ENCODE measurements at regions not wholly inside any gene's neighbourhood (a gene's known extent, or its start where the extent isn't known, plus 50 kb on each side); places are given as distances from the start of the nearest gene placed in this dataset.

DNA sequence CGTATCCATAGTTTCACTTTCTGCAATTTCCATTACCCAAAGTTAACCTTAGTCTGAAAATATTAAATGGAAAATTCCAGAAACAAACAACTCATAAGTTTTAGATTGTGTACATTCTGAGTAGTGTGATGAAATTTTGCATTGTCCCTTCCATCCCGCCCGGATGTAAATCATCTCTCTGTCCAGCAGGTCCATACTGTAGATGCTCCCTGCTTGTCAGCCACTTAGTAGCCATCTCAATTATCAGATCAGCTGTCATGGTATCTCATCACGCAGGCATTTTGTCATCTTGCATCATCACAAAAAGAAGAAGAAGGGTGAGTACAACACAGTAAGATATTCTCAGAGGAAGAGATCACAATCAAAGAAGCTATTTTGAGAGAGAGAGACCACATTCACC, 185.0 kb upstream of the STK17B start:
- H3K27me3 ChIP-seq (ENCODE audit: control insufficient read depth in 2 of 2, insufficient read depth in 2 of 2, low read length in 2 of 2): no peaks in the 10 kb centered on the region
- TF ChIP-seq MEIS2 (IDR thresholded peaks at IDR 0.05; ENCODE audit: partially characterized antibody): peak; percentile 98
- peak; percentile 55; the same call in 1 of the 2 replicates for TF ChIP-seq SMARCA4 (IDR thresholded peaks at IDR 0.05)
- peak; percentile 79 for TF ChIP-seq ARID1B (IDR thresholded peaks at IDR 0.05)
- peak; percentile 58 to 87; a peak in 2 of 4 replicates for TF ChIP-seq TRIM24 (IDR thresholded peaks at IDR 0.05)
- TF ChIP-seq CBFA2T3 (IDR thresholded peaks at IDR 0.05): peak; percentile 41; the same call in 1 of the 2 replicates
- peak; percentile 39; the same call in 1 of the 2 replicates for TF ChIP-seq RFX1 (IDR thresholded peaks at IDR 0.05)
- TF ChIP-seq, protein P1, sequence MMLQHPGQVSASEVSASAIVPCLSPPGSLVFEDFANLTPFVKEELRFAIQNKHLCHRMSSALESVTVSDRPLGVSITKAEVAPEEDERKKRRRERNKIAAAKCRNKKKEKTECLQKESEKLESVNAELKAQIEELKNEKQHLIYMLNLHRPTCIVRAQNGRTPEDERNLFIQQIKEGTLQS (IDR thresholded peaks at IDR 0.05): peak; percentile 97
- TF ChIP-seq, protein P1 (CRISPR knock-in tag; conservative IDR thresholded peaks at IDR 0.05): no peak
- TF ChIP-seq FOXJ2 (tag; IDR thresholded peaks at IDR 0.05): peak; percentile 76
- peak; percentile 80 for TF ChIP-seq TEAD4 (IDR thresholded peaks at IDR 0.05; ENCODE audit: low read length)
- TF ChIP-seq TEAD4 (CRISPR knock-in tag; IDR thresholded peaks at IDR 0.05; ENCODE audit: borderline replicate concordance): no peak
- no peak for TF ChIP-seq U2AF2 (optimal IDR thresholded peaks at IDR 0.05; ENCODE audit: low read depth, low read length)
- TF ChIP-seq NBN (IDR thresholded peaks at IDR 0.05; ENCODE audit: low read depth): peak; percentile 63; the same call in 1 of the 2 replicates
- TF ChIP-seq, protein P2, sequence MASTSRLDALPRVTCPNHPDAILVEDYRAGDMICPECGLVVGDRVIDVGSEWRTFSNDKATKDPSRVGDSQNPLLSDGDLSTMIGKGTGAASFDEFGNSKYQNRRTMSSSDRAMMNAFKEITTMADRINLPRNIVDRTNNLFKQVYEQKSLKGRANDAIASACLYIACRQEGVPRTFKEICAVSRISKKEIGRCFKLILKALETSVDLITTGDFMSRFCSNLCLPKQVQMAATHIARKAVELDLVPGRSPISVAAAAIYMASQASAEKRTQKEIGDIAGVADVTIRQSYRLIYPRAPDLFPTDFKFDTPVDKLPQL (IDR thresholded peaks at IDR 0.05; ENCODE audit: extremely low read depth, insufficient read length): no peak
- TF ChIP-seq ZC3H4 (CRISPR knock-in tag; IDR thresholded peaks at IDR 0.05; ENCODE audit: borderline replicate concordance): no peak
- peak; percentile 83 for TF ChIP-seq JUND (IDR thresholded peaks at IDR 0.05; ENCODE audit: borderline replicate concordance, low read depth, low read length)
- TF ChIP-seq JUND (tag; IDR thresholded peaks at IDR 0.05; ENCODE audit: borderline replicate concordance, low read depth, low read length): peak; percentile 66; the same call in 1 of the 3 replicates
- peak; percentile 72; the same call in 1 of the 2 replicates for TF ChIP-seq MTA1 (IDR thresholded peaks at IDR 0.05; ENCODE audit: borderline replicate concordance)
- TF ChIP-seq FOSL1 (tag; conservative IDR thresholded peaks at IDR 0.05): peak; percentile 65
- TF ChIP-seq EP400 (IDR thresholded peaks at IDR 0.05): peak; percentile 40; the same call in 1 of the 2 replicates

More for the DNA sequence above, 185.0 kb upstream of the STK17B start:
- H3K4me3 ChIP-seq: no peak overlapping the region
- ChIA-PET POLR2A (no interaction called here), CTCF (ENCODE audit: low intra/inter-chr PET ratio) (no interaction called here)
- H4K20me1 ChIP-seq (replicated peaks; ENCODE audit: control insufficient read depth, insufficient read depth, low read length): no peaks in the 10 kb centered on the region
- peak; percentile 83 for ATAC-seq
- H3K79me2 ChIP-seq (ENCODE audit: control insufficient read depth, insufficient read depth, low read length): no peaks in the 10 kb centered on the region
- H3K9me3 ChIP-seq (replicated peaks; ENCODE audit: control insufficient read depth, insufficient read depth, low read depth, low read length): no peaks in the 10 kb centered on the region
- H3K36me3 ChIP-seq (ENCODE audit: control insufficient read depth, insufficient read depth, low read length): no peaks in the 10 kb centered on the region
- peak overlapping the region; percentile 58 for H3K4me2 ChIP-seq (ENCODE audit: insufficient read depth, low read length)
- DNase-seq (ENCODE audit: extremely low read depth in 1 of 4, low spot score in 3 of 4): peak in 2 of 4 experiments; percentile 15 to 47
- H3K9ac ChIP-seq (ENCODE audit: insufficient read depth in 1 of 2, low read depth in 2 of 2, low read length in 2 of 2): no peak overlapping the region
- FAIRE-seq: no peak
- 3% methylated on average over 4 of the region's 4 CpGs for WGBS (ENCODE audit: insufficient coverage, low coverage, missing lambda C conversion rate)
- H3K9me1 ChIP-seq (ENCODE audit: control insufficient read depth, insufficient read depth, low read length): no peaks in the 10 kb centered on the region
- intact Hi-C loops (cut with micrococcal nuclease) (no loop called here), in situ Hi-C loops (cut with MboI) (no loop called here)
- peak overlapping the region; percentile 67 for H2AFZ ChIP-seq (ENCODE audit: low read depth, low read length)
- BruUV-seq (replicated peaks): no TSS peak
- peaks cover 0 to 2% of the 10 kb centered on the region in 2 experiments; a peak in 2 of 5 replicates for H3K4me1 ChIP-seq (replicated peaks in 1 of 2; ENCODE audit: control insufficient read depth in 2 of 2, insufficient read depth in 2 of 2, low read length in 2 of 2)
- no peak overlapping the region for H3K27ac ChIP-seq (ENCODE audit: extremely low read depth, low read depth, low read length)
